Kidney epithelial cell (primary cell): ENCODE measurements at regions not wholly inside any gene's neighbourhood (a gene's known extent, or its start where the extent isn't known, plus 50 kb on each side); places are given as distances from the start of the nearest gene placed in this dataset.
"Not testable (repeated sequence)": the region's sequence is repeated elsewhere in the genome, so short reads cannot be mapped to it uniquely, and the experiment has no call there.

Source experiments
- DNase-seq: peaks from one replicate; pipeline ENCODE4 v3.0.0-alpha.2; 2010; ENCODE audit warnings: low read depth
- H3K27me3 ChIP-seq: 2 replicates; pipeline ENCODE4 v1.6.0; 2011; ENCODE audit warnings: low read length; ENCODE audit not compliant: control insufficient read depth, insufficient read depth
- H3K36me3 ChIP-seq: 2 replicates; pipeline ENCODE4 v1.5.1; 2011; ENCODE audit warnings: low read length; ENCODE audit not compliant: control insufficient read depth, insufficient read depth
- H3K4me3 ChIP-seq: 2 replicates; pipeline ENCODE4 v1.5.1; 2011; ENCODE audit warnings: low read depth, mild to moderate bottlenecking, control low read depth, low read length

- H3K4me3 ChIP-seq, DNase-seq, H3K36me3 ChIP-seq, H3K27me3 ChIP-seq: not testable (repeated sequence)
Measured at GRCh38 chr1:143831479-143832378, 140.1 kb downstream of the FAM72C start.

- not testable (repeated sequence) for H3K27me3 ChIP-seq, H3K4me3 ChIP-seq, H3K36me3 ChIP-seq, DNase-seq
Measured at GRCh38 chr1:143826162-143826561, 145.6 kb downstream of the FAM72C start.

- H3K36me3 ChIP-seq, DNase-seq, H3K27me3 ChIP-seq, H3K4me3 ChIP-seq: not testable (repeated sequence)
Measured at GRCh38 chr1:143824266-143824665, 147.5 kb downstream of the FAM72C start.

DNA sequence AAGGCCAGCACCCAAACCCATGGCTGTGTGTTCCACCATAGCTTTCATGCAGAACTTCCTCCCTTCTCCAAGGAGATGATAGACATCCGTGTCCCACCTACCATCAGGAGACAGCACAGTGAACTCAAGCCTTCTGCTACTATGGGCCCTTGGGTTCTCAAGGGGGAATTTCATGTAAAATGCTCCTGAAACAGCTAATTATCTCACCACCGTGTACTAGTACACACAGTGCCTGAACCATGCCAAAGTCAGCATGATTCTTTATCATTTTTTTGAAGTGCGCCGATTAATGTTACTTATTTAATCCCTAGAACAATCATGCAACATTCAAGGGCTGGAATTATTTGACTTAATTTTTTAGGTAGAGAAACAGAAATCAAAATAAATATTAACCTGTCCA lies 151.7 kb downstream of the FAM72C start:
- H3K27me3 ChIP-seq, H3K36me3 ChIP-seq, DNase-seq, H3K4me3 ChIP-seq: not testable (repeated sequence)

DNA sequence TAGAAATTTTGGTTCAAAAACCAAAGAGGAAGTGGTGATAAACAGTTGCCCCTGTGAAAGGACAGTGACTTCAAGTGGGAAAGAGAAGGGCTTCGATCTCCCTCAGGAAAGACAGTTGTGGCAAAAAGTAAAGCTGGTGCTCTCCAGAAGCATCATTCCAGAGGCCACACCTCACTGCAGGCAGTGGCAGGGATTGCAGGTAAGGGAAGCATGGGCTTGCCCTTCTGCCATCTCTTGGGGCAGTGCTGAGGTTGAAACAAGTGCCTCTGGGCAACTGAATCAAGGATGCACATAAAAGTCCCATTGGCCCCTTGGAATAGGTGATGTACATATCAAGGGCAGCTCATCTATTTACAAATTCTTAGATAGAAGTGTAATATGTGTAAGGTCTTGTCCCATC lies 155.4 kb downstream of the FAM72C start:
- not testable (repeated sequence) for H3K4me3 ChIP-seq, DNase-seq, H3K27me3 ChIP-seq, H3K36me3 ChIP-seq

DNA sequence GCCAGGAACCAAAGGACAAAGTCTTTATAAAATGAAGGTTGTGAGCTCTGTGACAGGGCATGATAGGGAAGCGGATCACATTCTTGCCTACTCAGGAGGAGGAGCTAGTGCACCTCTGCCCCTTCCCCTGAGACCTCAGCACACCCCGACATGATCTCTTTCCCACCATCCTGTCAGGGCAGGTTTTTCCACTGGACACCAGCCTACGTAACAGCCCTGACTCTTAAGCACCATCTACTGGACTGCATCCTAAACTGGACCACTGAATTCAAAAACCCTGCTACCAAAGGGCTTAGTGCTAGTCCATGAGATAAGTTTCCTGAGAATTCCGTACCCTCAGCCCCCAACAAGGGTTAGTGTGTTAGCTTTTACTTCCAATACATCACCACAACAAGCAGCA lies 166.4 kb downstream of the FAM72C start:
- not testable (repeated sequence) for DNase-seq, H3K36me3 ChIP-seq, H3K4me3 ChIP-seq, H3K27me3 ChIP-seq

DNA sequence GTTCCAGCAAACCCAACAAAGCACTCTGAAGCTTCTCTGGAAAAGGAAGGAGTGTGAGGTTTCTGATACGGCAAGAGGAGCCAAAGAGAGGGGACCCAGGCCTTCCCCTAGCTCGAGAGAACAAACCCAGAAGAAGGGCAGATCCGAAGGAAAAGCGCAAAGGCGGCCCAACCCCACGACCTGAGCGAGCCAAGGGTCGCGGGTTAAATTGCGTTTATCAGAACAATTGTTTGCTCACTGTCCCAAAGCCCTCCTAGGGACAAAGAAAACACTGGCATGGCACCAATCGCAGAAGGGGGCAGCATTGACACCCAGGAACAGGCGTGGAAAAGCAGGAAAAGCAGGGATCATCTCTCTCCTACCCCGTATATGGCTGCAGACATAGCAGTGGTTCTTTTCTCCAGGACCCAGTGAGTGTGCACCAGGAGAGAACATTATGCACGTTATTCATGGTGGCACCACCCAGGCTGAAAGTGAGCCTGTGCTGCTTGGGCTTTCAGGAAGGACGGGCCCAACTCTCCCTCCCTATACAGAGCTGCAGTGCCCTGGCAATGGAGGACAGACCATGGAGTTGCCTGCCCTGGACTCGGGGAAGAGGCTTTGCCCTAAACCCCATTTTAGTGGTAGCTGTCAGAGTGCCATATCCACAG lies 167.0 kb downstream of the FAM72C start:
- not testable (repeated sequence) for H3K27me3 ChIP-seq, H3K4me3 ChIP-seq, DNase-seq, H3K36me3 ChIP-seq

DNA sequence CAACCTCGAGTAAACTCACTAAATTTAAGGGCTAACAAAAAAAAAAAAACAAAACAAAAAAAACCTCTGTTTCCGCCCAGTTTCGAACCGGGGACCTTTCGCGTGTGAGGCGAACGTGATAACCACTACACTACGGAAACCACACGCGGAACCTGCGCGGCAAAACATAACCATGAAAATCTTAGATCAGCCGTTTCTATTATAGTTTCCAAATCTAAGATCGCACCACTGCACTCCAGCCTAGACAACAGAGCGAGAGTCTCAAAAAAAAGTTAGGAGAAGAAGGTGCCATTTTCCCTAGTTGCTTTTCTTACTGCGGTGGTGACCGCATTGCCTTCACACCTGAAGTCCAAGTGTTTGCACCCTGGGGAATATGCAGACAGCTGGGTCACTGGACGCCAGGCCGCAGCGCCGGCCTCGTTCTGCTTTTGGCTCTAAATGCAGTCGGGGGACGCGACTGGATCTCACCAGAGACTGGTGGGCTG lies 167.8 kb downstream of the FAM72C start:
- not testable (repeated sequence) for DNase-seq, H3K27me3 ChIP-seq, H3K36me3 ChIP-seq
- H3K4me3 ChIP-seq: peak overlapping the region; percentile 42

GRCh38 chr1:143803095-143803494 lies 168.7 kb downstream of the FAM72C start:
- H3K4me3 ChIP-seq, DNase-seq, H3K27me3 ChIP-seq: not testable (repeated sequence)

DNA sequence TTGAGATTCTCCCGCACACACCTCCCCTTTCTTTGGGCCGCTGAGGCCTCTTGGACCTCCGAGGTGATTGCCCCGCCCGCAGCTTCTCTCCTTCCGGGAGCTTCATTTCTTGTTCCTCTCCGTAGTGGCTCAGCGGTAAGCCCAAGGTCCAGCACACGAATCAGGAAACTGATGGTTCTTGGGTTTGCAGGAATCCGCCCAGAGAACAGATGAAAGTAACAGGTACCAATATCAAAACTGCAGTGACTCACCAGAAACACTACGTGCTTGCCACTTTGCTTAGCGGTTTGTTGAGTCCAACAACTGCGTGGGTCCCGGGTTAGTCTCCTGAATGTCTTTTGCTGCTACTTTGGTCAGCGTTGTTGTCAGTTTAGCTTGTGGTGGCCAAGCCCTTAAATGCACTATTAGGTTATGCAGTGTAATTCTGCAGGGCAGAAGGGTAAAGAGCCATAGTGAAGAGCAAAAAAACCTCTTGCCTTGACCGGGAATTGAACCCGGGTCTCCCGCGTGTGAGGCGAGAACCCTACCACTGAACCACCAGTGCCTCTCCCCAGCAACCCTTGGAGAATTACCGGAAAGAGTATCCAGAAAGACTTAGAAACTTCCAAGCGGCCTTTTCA lies 172.1 kb downstream of the FAM72C start:
- H3K4me3 ChIP-seq, H3K27me3 ChIP-seq, DNase-seq, H3K36me3 ChIP-seq: not testable (repeated sequence)

More at GRCh38 chr1:143803095-143803494, 168.7 kb downstream of the FAM72C start:
- not testable (repeated sequence) for H3K36me3 ChIP-seq

DNA sequence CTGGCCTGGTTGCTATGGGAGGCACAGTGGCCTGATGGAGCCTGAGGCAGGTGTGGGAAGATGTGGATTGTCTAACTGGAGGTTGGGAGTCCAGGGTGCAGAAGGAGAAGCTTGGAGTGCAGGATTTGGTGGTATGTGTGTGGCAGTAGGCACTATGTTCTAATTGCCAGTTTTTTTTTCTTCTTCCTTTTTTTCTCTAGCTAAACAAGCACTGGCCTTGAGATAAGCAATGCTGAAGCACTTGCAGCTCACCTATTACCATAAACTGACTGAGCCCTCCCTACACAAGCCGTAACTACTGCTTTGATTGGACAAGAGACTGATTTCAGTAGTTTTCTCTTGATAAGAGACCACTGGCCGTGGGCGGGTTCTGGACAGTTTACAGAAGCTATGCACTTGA lies 175.4 kb downstream of the FAM72C start:
- H3K27me3 ChIP-seq, H3K36me3 ChIP-seq, DNase-seq, H3K4me3 ChIP-seq: not testable (repeated sequence)

DNA sequence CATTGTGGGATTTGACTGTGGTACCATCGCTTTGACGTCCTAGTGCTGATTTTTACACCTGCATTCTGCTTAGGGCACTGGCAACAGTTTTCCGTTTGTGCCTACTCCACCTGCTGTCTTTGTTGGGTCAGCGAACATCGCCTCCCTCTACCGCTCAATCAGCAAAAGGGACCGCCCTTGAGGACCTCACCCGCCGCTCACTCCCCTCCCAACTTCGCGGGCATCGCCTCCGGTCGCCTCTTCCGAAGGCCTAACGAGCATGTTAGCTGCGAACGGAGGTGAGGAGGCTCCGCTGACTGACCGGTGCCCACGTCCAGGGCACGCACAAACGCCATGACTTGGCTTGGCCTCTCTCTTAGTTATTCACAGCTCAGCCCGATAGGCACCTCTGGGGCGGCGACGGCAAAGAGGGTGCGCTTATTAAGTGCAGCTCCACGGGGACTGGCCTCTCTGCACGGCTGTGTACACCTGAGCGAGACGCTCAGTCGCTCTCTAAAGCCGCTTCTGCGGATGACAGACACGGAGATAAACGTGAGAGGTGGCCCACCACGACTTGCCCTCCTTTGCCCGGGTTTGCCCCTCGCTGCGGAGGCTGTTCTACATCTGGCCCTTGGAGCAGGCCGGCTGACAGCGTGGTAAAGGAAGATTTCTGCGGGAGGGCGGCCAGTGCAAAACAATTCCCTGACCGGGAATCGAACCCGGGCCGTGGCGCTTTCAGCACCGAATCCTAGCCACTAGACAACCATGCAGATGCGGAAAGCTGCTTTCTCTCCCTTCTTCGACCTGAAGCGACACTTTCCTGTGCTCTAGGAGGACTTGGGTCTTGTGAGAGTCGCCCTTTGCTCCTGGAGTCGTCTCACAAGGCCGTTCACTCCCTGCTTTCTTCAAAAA lies 179.5 kb downstream of the FAM72C start:
- not testable (repeated sequence) for DNase-seq, H3K4me3 ChIP-seq, H3K27me3 ChIP-seq, H3K36me3 ChIP-seq

DNA sequence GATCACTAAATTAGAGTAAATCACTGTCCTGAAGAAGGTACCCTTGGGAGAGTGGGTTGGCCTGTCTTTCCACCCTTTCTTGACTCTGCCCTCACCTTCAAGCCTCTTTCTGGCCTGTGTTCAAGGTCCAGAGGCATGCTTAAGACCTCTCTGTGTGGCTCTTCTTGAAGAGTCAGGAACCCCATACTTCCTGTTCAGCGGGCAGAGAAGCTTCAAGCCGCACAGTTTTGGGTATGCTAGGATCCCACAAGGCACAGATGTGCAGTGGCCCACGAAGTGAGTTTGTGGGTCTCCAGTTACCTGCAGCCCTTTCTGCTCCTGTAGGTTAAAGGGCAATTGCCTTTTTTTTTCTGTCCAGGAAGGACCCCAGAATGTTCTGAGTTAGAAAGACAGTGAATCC lies 185.4 kb downstream of the FAM72C start:
- H3K27me3 ChIP-seq, H3K4me3 ChIP-seq, DNase-seq, H3K36me3 ChIP-seq: not testable (repeated sequence)

DNA sequence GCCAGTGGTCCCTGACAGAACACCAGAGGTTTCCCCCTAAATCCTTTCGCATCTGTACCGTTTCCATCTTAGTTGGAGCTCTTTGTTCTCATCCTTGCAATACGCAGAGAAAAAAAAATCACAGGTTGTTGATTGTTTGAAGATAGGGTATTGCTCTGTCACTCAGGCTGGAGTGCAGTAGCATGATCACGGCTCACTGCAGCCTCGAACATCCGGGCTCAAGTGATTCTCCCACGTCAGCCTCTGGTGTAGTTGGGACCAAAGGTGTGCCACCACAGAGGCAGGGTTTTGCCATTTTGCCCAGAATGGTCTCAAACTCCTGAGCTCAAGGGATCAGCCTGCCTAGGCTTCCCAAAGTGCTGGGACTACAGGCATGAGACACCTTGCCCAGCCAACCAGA lies 185.9 kb downstream of the FAM72C start:
- not testable (repeated sequence) for DNase-seq, H3K27me3 ChIP-seq, H3K36me3 ChIP-seq, H3K4me3 ChIP-seq
